ENCODE measurements at regions not wholly inside any gene's neighbourhood (a gene's known extent, or its start where the extent isn't known, plus 50 kb on each side); places are given as distances from the start of the nearest gene placed in this dataset.
"Not testable (repeated sequence)": the region's sequence is repeated elsewhere in the genome, so short reads cannot be mapped to it uniquely, and the experiment has no call there.

- no peak for TF ChIP-seq EZH2phosphoT487 (IDR thresholded peaks at IDR 0.05; ENCODE audit: low read depth)
- no peak for TF ChIP-seq CTCF (IDR thresholded peaks at IDR 0.05; ENCODE audit: low read depth, low read length)
- Histone ChIP-seq H3K36me3 (replicated peaks; ENCODE audit: low read depth, low read length) (no peaks in the 10 kb centered on the region), H3K79me2 (ENCODE audit: low read length) (no peaks in the 10 kb centered on the region), H3K4me1 (ENCODE audit: low read length) (no peaks in the 10 kb centered on the region), H3K4me2 (ENCODE audit: low read length) (no peak overlapping the region), H3K27ac (ENCODE audit: low read length) (no peak overlapping the region), H4K20me1 (ENCODE audit: insufficient read depth, low read length) (no peaks in the 10 kb centered on the region), H3K9me3 (ENCODE audit: insufficient read depth, low read length) (no peaks in the 10 kb centered on the region), H3K4me3 (ENCODE audit: low read length) (no peak overlapping the region), H2AFZ (ENCODE audit: low read depth, low read length) (no peak overlapping the region), H3K27me3 (ENCODE audit: low read depth, low read length) (no peaks in the 10 kb centered on the region), H3K9ac (ENCODE audit: low read length) (no peak overlapping the region)
Measured at GRCh38 chr4:131721883-131722282, 1427.2 kb upstream of the PCDH10 start.

GRCh38 chr4:131723069-131723468, 1426.0 kb upstream of the PCDH10 start:
- not testable (repeated sequence) for H4K20me1 ChIP-seq (ENCODE audit: insufficient read depth, low read length); H3K9me3 ChIP-seq (ENCODE audit: insufficient read depth, low read length); H3K4me2 ChIP-seq (ENCODE audit: low read length); H3K79me2 ChIP-seq (ENCODE audit: low read length); H3K27ac ChIP-seq (ENCODE audit: low read length); H3K9ac ChIP-seq (ENCODE audit: low read length); H3K36me3 ChIP-seq (replicated peaks; ENCODE audit: low read depth, low read length); H3K4me1 ChIP-seq (ENCODE audit: low read length); H3K4me3 ChIP-seq (ENCODE audit: low read length); H3K27me3 ChIP-seq (ENCODE audit: low read depth, low read length); H2AFZ ChIP-seq (ENCODE audit: low read depth, low read length)

- H3K9ac ChIP-seq (ENCODE audit: low read length); H3K9me3 ChIP-seq (ENCODE audit: insufficient read depth, low read length); H3K27me3 ChIP-seq (ENCODE audit: low read depth, low read length); H2AFZ ChIP-seq (ENCODE audit: low read depth, low read length); H3K4me2 ChIP-seq (ENCODE audit: low read length); H3K4me1 ChIP-seq (ENCODE audit: low read length); H4K20me1 ChIP-seq (ENCODE audit: insufficient read depth, low read length); H3K36me3 ChIP-seq (replicated peaks; ENCODE audit: low read depth, low read length); H3K79me2 ChIP-seq (ENCODE audit: low read length); H3K27ac ChIP-seq (ENCODE audit: low read length): not testable (repeated sequence)
- H3K4me3 ChIP-seq (ENCODE audit: low read length) = peak overlapping the region; percentile 48; the same call in 1 of the 2 replicates
Measured at GRCh38 chr4:131724847-131725246, 1424.2 kb upstream of the PCDH10 start.

GRCh38 chr4:131725521-131725920, 1423.6 kb upstream of the PCDH10 start:
- H3K27me3 ChIP-seq (ENCODE audit: low read depth, low read length) = not testable (repeated sequence)

GRCh38 chr4:131726940-131727339, 1422.2 kb upstream of the PCDH10 start:
- H3K9me3 ChIP-seq (ENCODE audit: insufficient read depth, low read length); H3K27ac ChIP-seq (ENCODE audit: low read length); H4K20me1 ChIP-seq (ENCODE audit: insufficient read depth, low read length); H3K9ac ChIP-seq (ENCODE audit: low read length); H2AFZ ChIP-seq (ENCODE audit: low read depth, low read length); H3K4me2 ChIP-seq (ENCODE audit: low read length); H3K4me1 ChIP-seq (ENCODE audit: low read length); H3K27me3 ChIP-seq (ENCODE audit: low read depth, low read length); H3K36me3 ChIP-seq (replicated peaks; ENCODE audit: low read depth, low read length); H3K79me2 ChIP-seq (ENCODE audit: low read length); H3K4me3 ChIP-seq (ENCODE audit: low read length): not testable (repeated sequence)

More at GRCh38 chr4:131725521-131725920, 1423.6 kb upstream of the PCDH10 start:
- not testable (repeated sequence) for H3K36me3 ChIP-seq (replicated peaks; ENCODE audit: low read depth, low read length); H3K4me1 ChIP-seq (ENCODE audit: low read length); H2AFZ ChIP-seq (ENCODE audit: low read depth, low read length); H3K9ac ChIP-seq (ENCODE audit: low read length); H3K27ac ChIP-seq (ENCODE audit: low read length); H3K79me2 ChIP-seq (ENCODE audit: low read length); H4K20me1 ChIP-seq (ENCODE audit: insufficient read depth, low read length); H3K4me3 ChIP-seq (ENCODE audit: low read length); H3K4me2 ChIP-seq (ENCODE audit: low read length); H3K9me3 ChIP-seq (ENCODE audit: insufficient read depth, low read length)

- not testable (repeated sequence) for H3K27me3 ChIP-seq (ENCODE audit: low read depth, low read length); H3K36me3 ChIP-seq (replicated peaks; ENCODE audit: low read depth, low read length); H3K9me3 ChIP-seq (ENCODE audit: insufficient read depth, low read length); H3K9ac ChIP-seq (ENCODE audit: low read length); H3K27ac ChIP-seq (ENCODE audit: low read length); H3K79me2 ChIP-seq (ENCODE audit: low read length); H3K4me2 ChIP-seq (ENCODE audit: low read length); H3K4me3 ChIP-seq (ENCODE audit: low read length); H2AFZ ChIP-seq (ENCODE audit: low read depth, low read length); H3K4me1 ChIP-seq (ENCODE audit: low read length); H4K20me1 ChIP-seq (ENCODE audit: insufficient read depth, low read length)
Measured at GRCh38 chr4:131727418-131727817, 1421.7 kb upstream of the PCDH10 start.

GRCh38 chr4:131729205-131729604, 1419.9 kb upstream of the PCDH10 start:
- H3K9me3 ChIP-seq (ENCODE audit: insufficient read depth, low read length); H3K27ac ChIP-seq (ENCODE audit: low read length); H3K4me3 ChIP-seq (ENCODE audit: low read length); H3K4me2 ChIP-seq (ENCODE audit: low read length); H3K79me2 ChIP-seq (ENCODE audit: low read length); H3K36me3 ChIP-seq (replicated peaks; ENCODE audit: low read depth, low read length); H4K20me1 ChIP-seq (ENCODE audit: insufficient read depth, low read length); H3K27me3 ChIP-seq (ENCODE audit: low read depth, low read length); H2AFZ ChIP-seq (ENCODE audit: low read depth, low read length); H3K9ac ChIP-seq (ENCODE audit: low read length); H3K4me1 ChIP-seq (ENCODE audit: low read length): not testable (repeated sequence)

- not testable (repeated sequence) for H3K4me1 ChIP-seq (ENCODE audit: low read length); H3K9ac ChIP-seq (ENCODE audit: low read length); H3K4me2 ChIP-seq (ENCODE audit: low read length); H3K36me3 ChIP-seq (replicated peaks; ENCODE audit: low read depth, low read length); H4K20me1 ChIP-seq (ENCODE audit: insufficient read depth, low read length); H3K27ac ChIP-seq (ENCODE audit: low read length); H3K4me3 ChIP-seq (ENCODE audit: low read length); H3K79me2 ChIP-seq (ENCODE audit: low read length); H3K27me3 ChIP-seq (ENCODE audit: low read depth, low read length); H3K9me3 ChIP-seq (ENCODE audit: insufficient read depth, low read length); H2AFZ ChIP-seq (ENCODE audit: low read depth, low read length)
Measured at GRCh38 chr4:131729716-131730398, 1419.2 kb upstream of the PCDH10 start.

GRCh38 chr4:131730574-131730973, 1418.5 kb upstream of the PCDH10 start:
- not testable (repeated sequence) for H3K4me3 ChIP-seq (ENCODE audit: low read length); H3K36me3 ChIP-seq (replicated peaks; ENCODE audit: low read depth, low read length); H3K79me2 ChIP-seq (ENCODE audit: low read length); H4K20me1 ChIP-seq (ENCODE audit: insufficient read depth, low read length); H3K27ac ChIP-seq (ENCODE audit: low read length); H3K9me3 ChIP-seq (ENCODE audit: insufficient read depth, low read length); H3K27me3 ChIP-seq (ENCODE audit: low read depth, low read length); H3K4me1 ChIP-seq (ENCODE audit: low read length); H3K9ac ChIP-seq (ENCODE audit: low read length); H3K4me2 ChIP-seq (ENCODE audit: low read length); H2AFZ ChIP-seq (ENCODE audit: low read depth, low read length)

All from OCI-LY3 (cell line).